ENCODE measurements at regions not wholly inside any gene's neighbourhood (a gene's known extent, or its start where the extent isn't known, plus 50 kb on each side); places are given as distances from the start of the nearest gene placed in this dataset.

- TF ChIP-seq EP300 (IDR thresholded peaks at IDR 0.05) (no peak), POLR2A (IDR thresholded peaks at IDR 0.05) (no peak)
Measured at GRCh38 chr11:32266601-32267000, 168.7 kb downstream of the WT1 start.
